MM.1S (cell line): ENCODE measurements at regions not wholly inside any gene's neighbourhood (a gene's known extent, or its start where the extent isn't known, plus 50 kb on each side); places are given as distances from the start of the nearest gene placed in this dataset.

Source experiments
- DNase-seq: peaks from one replicate; pipeline ENCODE4 v3.0.0-alpha.2; 2015
- H2AFZ ChIP-seq: fragments of 300-600 bp; sonication (generic); 2 replicates; pipeline ENCODE4 v1.6.0; 2016; ENCODE audit warnings: antibody characterized with exemption, low read length
- H3F3A ChIP-seq: fragments of 300-600 bp; sonication (generic); 2 replicates; pipeline ENCODE4 v1.6.1; 2016; ENCODE audit warnings: mild to moderate bottlenecking, antibody characterized with exemption, low read length, moderate library complexity, mixed read lengths; ENCODE audit not compliant: insufficient read depth
- H3K27ac ChIP-seq: fragments of 300-600 bp; sonication (generic); 2 replicates; pipeline ENCODE4 v1.5.1; 2016; ENCODE audit warnings: mild to moderate bottlenecking, low read length
- H3K27me3 ChIP-seq: fragments of 300-600 bp; sonication (generic); replicated peaks from 2 replicates; pipeline ENCODE4 v1.6.0; 2016; ENCODE audit warnings: low read length; ENCODE audit not compliant: insufficient read depth
- H3K36me3 ChIP-seq: fragments of 300-600 bp; sonication (generic); replicated peaks from 2 replicates; pipeline ENCODE4 v1.6.1; 2016; ENCODE audit warnings: mild to moderate bottlenecking, low read length, mixed read lengths; ENCODE audit not compliant: insufficient read depth
- H3K4me1 ChIP-seq: fragments of 300-600 bp; sonication (generic); 2 replicates; pipeline ENCODE4 v1.6.1; 2016; ENCODE audit warnings: low read length, mixed read lengths
- H3K4me2 ChIP-seq: fragments of 300-600 bp; sonication (generic); 2 replicates; pipeline ENCODE4 v1.6.0; 2016; ENCODE audit warnings: low read depth, low read length
- H3K4me3 ChIP-seq: fragments of 300-600 bp; sonication (generic); 2 replicates; pipeline ENCODE4 v1.5.1; 2016; ENCODE audit warnings: low read length, mixed read lengths
- H3K79me2 ChIP-seq: fragments of 300-600 bp; sonication (generic); 2 replicates; pipeline ENCODE4 v1.6.1; 2016; ENCODE audit warnings: mixed run types, low read length, mixed read lengths
- H3K9ac ChIP-seq: fragments of 300-600 bp; sonication (generic); 2 replicates; pipeline ENCODE4 v1.6.1; 2016; ENCODE audit warnings: low read length, mixed read lengths
- H3K9me2 ChIP-seq: fragments of 300-600 bp; sonication (generic); replicated peaks from 2 replicates; pipeline ENCODE4 v1.6.1; 2016; ENCODE audit warnings: mild to moderate bottlenecking, low read length, mixed read lengths; ENCODE audit not compliant: insufficient read depth
- H3K9me3 ChIP-seq: fragments of 300-600 bp; sonication (generic); replicated peaks from 2 replicates; pipeline ENCODE4 v1.6.1; 2016; ENCODE audit warnings: mild to moderate bottlenecking, low read length, mixed read lengths; ENCODE audit not compliant: insufficient read depth
- H4K20me1 ChIP-seq: fragments of 300-600 bp; sonication (generic); 2 replicates; pipeline ENCODE4 v1.6.1; 2016; ENCODE audit warnings: mild to moderate bottlenecking, low read length, moderate library complexity, mixed read lengths; ENCODE audit not compliant: insufficient read depth
- CTCF ChIP-seq: fragments of 300-600 bp; sonication (generic); IDR thresholded peaks from 2 replicates; pipeline ENCODE4 v1.5.1; 2016; ENCODE audit warnings: antibody characterized with exemption, low read length, mixed read lengths
- EZH2 ChIP-seq: fragments of 300-600 bp; sonication (generic); optimal IDR thresholded peaks from 2 replicates; pipeline ENCODE3; 2017; ENCODE audit warnings: low read depth, mild to moderate bottlenecking, antibody characterized with exemption, low read length, mixed read lengths
- EZH2phosphoT487 ChIP-seq: fragments of 300-600 bp; sonication (generic); IDR thresholded peaks from 2 replicates; pipeline ENCODE4 v1.6.1; 2018; ENCODE audit warnings: antibody characterized with exemption, low read length

GRCh38 chr4:34037280-34037679 is 2207.0 kb downstream of the ARAP2 start:
- no peak for DNase-seq
- Histone ChIP-seq H3K4me3 (no peak overlapping the region), H3K4me2 (no peak overlapping the region), H3K27ac (no peak overlapping the region), H3K27me3 (no peaks in the 10 kb centered on the region), H3K9me2 (no peaks in the 10 kb centered on the region), H3K9me3 (no peaks in the 10 kb centered on the region), H2AFZ (no peak overlapping the region), H3K79me2 (no peaks in the 10 kb centered on the region), H4K20me1 (no peaks in the 10 kb centered on the region), H3F3A (no peaks in the 10 kb centered on the region), H3K4me1 (no peaks in the 10 kb centered on the region), H3K9ac (no peak overlapping the region), H3K36me3 (no peaks in the 10 kb centered on the region)
- TF ChIP-seq CTCF (no peak), EZH2phosphoT487 (no peak), EZH2 (no peak)

DNA sequence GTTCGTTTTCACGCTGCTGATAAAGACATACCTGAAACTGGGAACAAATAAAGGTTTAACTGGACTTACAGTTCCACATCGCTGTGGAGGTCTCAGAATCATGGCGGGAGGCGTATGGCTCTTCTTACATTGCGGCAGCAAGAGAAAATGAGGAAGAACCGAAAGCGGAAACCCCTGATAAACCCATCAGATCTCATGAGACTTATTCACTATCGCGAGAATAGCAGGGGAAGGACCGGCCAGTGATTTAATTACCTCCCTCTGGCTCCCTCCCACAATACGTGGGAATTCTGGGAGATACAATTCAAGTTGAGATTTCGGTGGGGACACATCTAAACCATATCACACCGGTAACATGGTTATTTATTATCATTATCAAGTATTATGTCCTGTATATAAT is 2204.5 kb downstream of the ARAP2 start:
- no peak for DNase-seq
- H3K4me3 ChIP-seq = no peak overlapping the region
- no peaks in the 10 kb centered on the region for H3K9me2 ChIP-seq
- no peaks in the 10 kb centered on the region for H4K20me1 ChIP-seq
- no peak overlapping the region for H3K27ac ChIP-seq
- TF ChIP-seq EZH2 (no peak), CTCF (no peak), EZH2phosphoT487 (no peak)
- H3F3A ChIP-seq = no peaks in the 10 kb centered on the region
- no peaks in the 10 kb centered on the region for H3K27me3 ChIP-seq
- no peaks in the 10 kb centered on the region for H3K4me1 ChIP-seq
- H3K36me3 ChIP-seq = no peaks in the 10 kb centered on the region
- H3K9me3 ChIP-seq = no peaks in the 10 kb centered on the region
- H2AFZ ChIP-seq = no peak overlapping the region
- no peak overlapping the region for H3K4me2 ChIP-seq
- H3K9ac ChIP-seq = no peak overlapping the region
- no peaks in the 10 kb centered on the region for H3K79me2 ChIP-seq

DNA sequence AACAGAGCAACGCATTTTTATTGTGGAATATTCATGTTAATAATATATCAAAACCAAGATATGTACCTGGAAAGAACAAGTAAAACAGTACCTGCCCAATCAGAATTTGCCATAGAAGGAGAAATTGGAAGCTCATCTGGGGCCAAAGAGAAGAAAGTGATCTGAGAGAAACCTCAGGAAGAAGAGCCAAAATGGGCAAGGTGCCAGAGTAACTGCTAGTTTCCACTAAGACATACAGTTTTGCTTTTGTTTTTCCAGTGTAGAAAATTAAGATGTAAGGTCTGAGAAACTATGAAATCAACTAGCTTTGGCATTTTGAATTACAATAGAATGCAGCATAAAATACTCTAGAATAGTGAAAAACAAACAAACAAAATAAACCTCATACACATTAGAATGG is 2201.2 kb downstream of the ARAP2 start:
- Histone ChIP-seq H3F3A (no peaks in the 10 kb centered on the region), H3K4me3 (no peak overlapping the region), H3K9me2 (no peaks in the 10 kb centered on the region), H3K27ac (no peak overlapping the region), H3K4me1 (no peaks in the 10 kb centered on the region), H4K20me1 (no peaks in the 10 kb centered on the region), H3K79me2 (no peaks in the 10 kb centered on the region), H3K9ac (no peak overlapping the region), H3K27me3 (no peaks in the 10 kb centered on the region), H2AFZ (no peak overlapping the region), H3K4me2 (no peak overlapping the region), H3K9me3 (no peaks in the 10 kb centered on the region), H3K36me3 (no peaks in the 10 kb centered on the region)
- peak; percentile 8 for DNase-seq
- TF ChIP-seq EZH2phosphoT487 = no peak
- TF ChIP-seq CTCF = no peak
- TF ChIP-seq EZH2 = no peak

GRCh38 chr4:34046580-34046979 is 2197.7 kb downstream of the ARAP2 start:
- no peak overlapping the region for H2AFZ ChIP-seq
- no peaks in the 10 kb centered on the region for H3K27me3 ChIP-seq
- DNase-seq = no peak
- H3K4me1 ChIP-seq = no peaks in the 10 kb centered on the region
- no peak for TF ChIP-seq EZH2phosphoT487
- no peak for TF ChIP-seq EZH2
- no peak for TF ChIP-seq CTCF
- no peaks in the 10 kb centered on the region for H3K79me2 ChIP-seq
- H3K27ac ChIP-seq = no peak overlapping the region
- no peak overlapping the region for H3K4me2 ChIP-seq
- no peaks in the 10 kb centered on the region for H3K36me3 ChIP-seq
- no peaks in the 10 kb centered on the region for H3F3A ChIP-seq
- no peaks in the 10 kb centered on the region for H4K20me1 ChIP-seq
- H3K9ac ChIP-seq = no peak overlapping the region
- no peaks in the 10 kb centered on the region for H3K9me2 ChIP-seq
- H3K4me3 ChIP-seq = no peak overlapping the region
- no peaks in the 10 kb centered on the region for H3K9me3 ChIP-seq
